ENCODE measurements at regions not wholly inside any gene's neighbourhood (a gene's known extent, or its start where the extent isn't known, plus 50 kb on each side); places are given as distances from the start of the nearest gene placed in this dataset.

GRCh38 chr7:131953184-131953583 lies 396.8 kb upstream of the PODXL start:
- H3K4me3 ChIP-seq (ENCODE audit: low read length), result no peak overlapping the region
- no peak overlapping the region for H3K27ac Mint-ChIP-seq
- H3K36me3 ChIP-seq (ENCODE audit: insufficient read depth, low read length), result no peaks in the 10 kb centered on the region
- ChIA-PET POLR2A (no interaction called here), CTCF (no interaction called here)
- no peak overlapping the region for H3K4me3 Mint-ChIP-seq
- DNase-seq (no peak), ATAC-seq (ENCODE audit: poor library complexity) (no peak)
- peaks cover 2% of the 10 kb centered on the region for H3K9me3 Mint-ChIP-seq
- peaks cover 0 to 10% of the 10 kb centered on the region in 2 experiments for H3K9me3 ChIP-seq (ENCODE audit: control insufficient read depth in 1 of 2, insufficient read depth in 1 of 2, low read length in 2 of 2)
- no peaks in the 10 kb centered on the region for H3K4me1 Mint-ChIP-seq (ENCODE audit: low read depth)
- no peaks in the 10 kb centered on the region for H3K36me3 Mint-ChIP-seq (ENCODE audit: low read depth)
- TF ChIP-seq CTCF (IDR thresholded peaks at IDR 0.05), result no peak
- H3K27me3 Mint-ChIP-seq, result peaks cover 22% of the 10 kb centered on the region
- H3K27ac ChIP-seq (ENCODE audit: low read depth in 1 of 2, low read length in 2 of 2), result no peak overlapping the region
- no peaks in the 10 kb centered on the region for H3K4me1 ChIP-seq (ENCODE audit: insufficient read depth, low read length)
- intact Hi-C loops (cut with DNase I, micrococcal nuclease), result no loop called here
- H3K27me3 ChIP-seq (ENCODE audit: control insufficient read depth in 1 of 2, insufficient read depth in 2 of 2, low read length in 2 of 2), result peaks cover 0 to 3% of the 10 kb centered on the region in 2 experiments

GRCh38 chr7:131952365-131952764 lies 395.9 kb upstream of the PODXL start:
- ATAC-seq (ENCODE audit: poor library complexity) (no peak), DNase-seq (no peak)
- intact Hi-C loops (cut with DNase I, micrococcal nuclease), result no loop called here
- no peaks in the 10 kb centered on the region for H3K36me3 ChIP-seq (ENCODE audit: insufficient read depth, low read length)
- H3K27ac ChIP-seq (ENCODE audit: low read depth in 1 of 2, low read length in 2 of 2), result no peak overlapping the region
- Mint-ChIP-seq H3K36me3 (ENCODE audit: low read depth) (no peaks in the 10 kb centered on the region), H3K9me3 (peaks cover 2% of the 10 kb centered on the region), H3K27me3 (peaks cover 30% of the 10 kb centered on the region), H3K27ac (no peak overlapping the region), H3K4me1 (ENCODE audit: low read depth) (no peaks in the 10 kb centered on the region), H3K4me3 (no peak overlapping the region)
- TF ChIP-seq CTCF (IDR thresholded peaks at IDR 0.05), result no peak
- H3K27me3 ChIP-seq (ENCODE audit: control insufficient read depth in 1 of 2, insufficient read depth in 2 of 2, low read length in 2 of 2), result peaks cover 0 to 3% of the 10 kb centered on the region in 2 experiments
- no peak overlapping the region for H3K4me3 ChIP-seq (ENCODE audit: low read length)
- H3K9me3 ChIP-seq (ENCODE audit: control insufficient read depth in 1 of 2, insufficient read depth in 1 of 2, low read length in 2 of 2), result peaks cover 0 to 10% of the 10 kb centered on the region in 2 experiments
- CTCF ChIA-PET, result no interaction called here
- H3K4me1 ChIP-seq (ENCODE audit: insufficient read depth, low read length), result no peaks in the 10 kb centered on the region
- POLR2A ChIA-PET, result no interaction called here

- no peaks in the 10 kb centered on the region for H3K4me1 ChIP-seq (ENCODE audit: insufficient read depth, low read length)
- peaks cover 46% of the 10 kb centered on the region for H3K27me3 Mint-ChIP-seq
- no peaks in the 10 kb centered on the region for H3K36me3 ChIP-seq (ENCODE audit: insufficient read depth, low read length)
- no peak overlapping the region for H3K4me3 Mint-ChIP-seq
- no peaks in the 10 kb centered on the region for H3K4me1 Mint-ChIP-seq (ENCODE audit: low read depth)
- CTCF ChIA-PET, result no interaction called here
- no peaks in the 10 kb centered on the region for H3K36me3 Mint-ChIP-seq (ENCODE audit: low read depth)
- H3K9me3 ChIP-seq (ENCODE audit: control insufficient read depth in 1 of 2, insufficient read depth in 1 of 2, low read length in 2 of 2), result peaks cover 0 to 13% of the 10 kb centered on the region in 2 experiments
- POLR2A ChIA-PET, result no interaction called here
- H3K27ac Mint-ChIP-seq, result no peak overlapping the region
- intact Hi-C loops (cut with DNase I, micrococcal nuclease), result no loop called here
- no peak overlapping the region for H3K27ac ChIP-seq (ENCODE audit: low read depth in 1 of 2, low read length in 2 of 2)
- ATAC-seq (ENCODE audit: poor library complexity) (no peak), DNase-seq (no peak)
- no peak overlapping the region for H3K4me3 ChIP-seq (ENCODE audit: low read length)
- TF ChIP-seq CTCF (IDR thresholded peaks at IDR 0.05), result no peak
- H3K9me3 Mint-ChIP-seq, result peaks cover 2% of the 10 kb centered on the region
- H3K27me3 ChIP-seq (ENCODE audit: control insufficient read depth in 1 of 2, insufficient read depth in 2 of 2, low read length in 2 of 2), result peaks cover 3 to 4% of the 10 kb centered on the region in 2 experiments
Measured at GRCh38 chr7:131950758-131951157, 394.3 kb upstream of the PODXL start.
